Activated CD4-positive, alpha-beta T cell treated with anti-CD3 and anti-CD28 coated beads, Interleukin-2, Interleukin-6, amounts not matched to agents 100 ng/mL and 50 ng/mL, durations not matched to agents 16 hours and 8 hours (primary cell): ENCODE measurements at regions not wholly inside any gene's neighbourhood (a gene's known extent, or its start where the extent isn't known, plus 50 kb on each side); places are given as distances from the start of the nearest gene placed in this dataset.

Source experiments
- DNase-seq: peaks from one replicate; pipeline ENCODE4 v3.0.0-alpha.2; 2020

DNA sequence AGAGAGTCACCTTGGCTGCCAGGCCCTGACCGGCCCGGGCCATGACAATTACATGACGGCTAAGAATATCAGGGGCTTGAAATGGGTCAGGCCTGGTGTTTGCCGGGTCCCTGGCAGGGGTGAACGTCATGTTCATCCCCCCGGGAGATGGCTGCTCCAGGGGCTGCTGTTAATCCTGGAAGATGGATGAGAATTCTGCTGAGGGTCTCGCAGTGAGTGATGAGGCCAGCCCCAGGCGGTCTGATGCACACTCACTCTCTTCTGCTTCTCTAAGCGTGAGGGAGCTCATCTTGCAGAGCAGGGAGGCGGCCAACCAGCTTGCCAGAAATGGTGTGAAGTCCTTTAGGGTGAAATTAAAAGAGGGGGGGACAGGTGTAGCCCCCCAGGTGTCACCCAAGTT, 101.3 kb upstream of the ANO1 start:
- DNase-seq = no peak

DNA sequence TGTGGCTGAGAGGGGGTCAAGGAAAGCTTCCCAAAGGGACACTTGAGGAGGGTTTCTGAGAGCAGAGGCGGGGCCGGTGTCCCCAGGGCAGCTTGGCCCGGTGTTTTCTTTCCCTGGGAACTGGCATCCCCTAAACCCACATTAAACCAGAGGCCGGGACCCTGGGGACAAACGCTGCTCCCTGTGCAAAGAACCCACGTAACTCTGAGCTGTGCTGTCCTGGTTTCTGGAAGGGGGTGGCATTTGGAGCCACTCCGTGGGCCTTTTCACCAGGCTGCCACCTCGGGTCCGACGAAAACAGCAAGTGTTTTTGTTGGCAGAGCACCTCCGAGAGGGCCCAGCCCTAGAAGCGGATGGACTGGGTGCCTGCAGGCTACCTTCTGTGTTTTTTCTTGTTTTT, 100.2 kb upstream of the ANO1 start:
- DNase-seq = no peak

DNA sequence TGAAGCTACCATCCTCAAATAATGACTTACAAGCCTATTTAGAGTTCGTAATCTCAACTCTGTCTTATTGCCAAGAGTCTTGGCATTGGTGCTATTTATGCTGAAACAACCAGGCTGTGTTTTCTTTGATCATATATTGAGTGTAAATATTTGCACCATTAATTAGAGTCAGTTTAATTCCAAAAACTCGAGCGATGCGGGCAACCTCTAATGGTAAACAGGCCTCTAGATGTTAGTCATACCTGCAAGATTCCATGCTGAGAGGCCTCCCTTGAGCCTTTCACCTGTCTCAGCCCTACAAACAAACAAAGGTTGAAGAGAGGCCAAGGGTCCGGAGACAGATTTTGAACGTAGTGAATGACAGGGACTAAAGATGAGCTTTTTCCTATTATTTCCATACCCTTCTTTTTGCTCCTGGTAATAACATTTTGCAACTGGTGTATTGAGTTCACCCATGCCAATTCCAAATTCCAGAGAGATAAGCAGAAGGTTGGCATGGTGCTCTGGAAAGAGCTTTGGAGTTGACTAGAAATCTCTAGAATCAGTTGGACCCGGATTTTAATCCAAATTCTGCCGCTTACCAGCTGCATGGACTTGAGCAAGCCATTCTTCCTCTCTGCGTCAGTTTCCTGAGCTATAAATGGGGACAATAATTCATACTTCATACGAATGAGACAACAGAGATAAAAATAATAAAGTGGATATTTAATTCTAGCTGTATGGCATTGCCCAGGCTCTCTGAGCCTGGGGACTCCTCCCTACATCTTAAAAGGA, 99.1 kb upstream of the ANO1 start:
- no peak for DNase-seq

DNA sequence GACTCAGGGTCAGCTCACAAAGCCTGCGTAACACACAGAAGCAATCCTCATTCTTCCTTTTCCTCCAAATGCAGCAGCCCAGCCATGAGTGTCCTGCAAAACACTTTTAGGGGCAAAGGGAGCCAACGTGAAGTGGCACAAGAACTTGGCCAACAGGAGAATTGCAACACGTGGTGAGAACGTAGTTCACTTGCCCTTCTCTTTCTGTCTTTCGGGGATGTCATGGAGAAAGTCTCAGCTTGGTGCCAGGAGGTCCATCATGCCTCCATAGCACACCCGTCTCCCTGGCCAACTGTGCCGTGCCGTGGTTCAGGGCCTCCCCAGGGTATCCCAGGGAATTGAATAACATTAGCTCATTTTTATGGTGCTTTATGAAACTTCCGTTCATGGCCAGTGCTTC, 98.5 kb upstream of the ANO1 start:
- no peak for DNase-seq

DNA sequence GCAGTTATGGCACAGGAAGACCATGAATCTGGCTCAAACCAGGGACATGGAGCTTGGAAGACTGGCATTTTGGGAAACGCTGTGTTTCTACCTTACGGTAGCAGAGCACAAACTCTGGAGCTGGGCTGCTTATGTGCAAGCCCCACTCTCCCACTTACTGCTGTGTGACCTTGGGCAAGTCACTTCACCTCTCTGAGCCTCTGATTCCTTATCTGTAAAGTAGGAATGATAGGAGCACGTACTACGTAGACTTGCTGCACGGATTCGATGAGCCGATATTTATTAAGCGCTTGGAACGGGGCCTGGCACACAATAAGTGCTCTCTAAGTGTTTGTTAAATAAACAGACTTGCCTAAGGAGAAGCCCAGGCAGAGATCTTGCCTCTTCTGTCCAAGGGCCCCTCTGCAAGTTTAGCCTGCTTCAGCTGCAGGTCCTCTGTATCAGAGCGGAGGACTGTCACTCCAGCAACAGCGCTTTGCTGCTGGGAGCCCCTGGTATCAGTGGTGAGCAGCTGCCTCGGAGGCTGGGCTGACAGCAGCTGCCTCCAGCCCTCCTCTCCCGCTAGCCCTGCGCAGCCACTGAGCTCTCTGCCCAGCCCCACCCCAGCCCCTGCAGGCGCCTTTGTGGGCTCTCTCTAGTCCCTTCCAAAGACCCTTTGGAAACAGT, 96.9 kb upstream of the ANO1 start:
- no peak for DNase-seq

DNA sequence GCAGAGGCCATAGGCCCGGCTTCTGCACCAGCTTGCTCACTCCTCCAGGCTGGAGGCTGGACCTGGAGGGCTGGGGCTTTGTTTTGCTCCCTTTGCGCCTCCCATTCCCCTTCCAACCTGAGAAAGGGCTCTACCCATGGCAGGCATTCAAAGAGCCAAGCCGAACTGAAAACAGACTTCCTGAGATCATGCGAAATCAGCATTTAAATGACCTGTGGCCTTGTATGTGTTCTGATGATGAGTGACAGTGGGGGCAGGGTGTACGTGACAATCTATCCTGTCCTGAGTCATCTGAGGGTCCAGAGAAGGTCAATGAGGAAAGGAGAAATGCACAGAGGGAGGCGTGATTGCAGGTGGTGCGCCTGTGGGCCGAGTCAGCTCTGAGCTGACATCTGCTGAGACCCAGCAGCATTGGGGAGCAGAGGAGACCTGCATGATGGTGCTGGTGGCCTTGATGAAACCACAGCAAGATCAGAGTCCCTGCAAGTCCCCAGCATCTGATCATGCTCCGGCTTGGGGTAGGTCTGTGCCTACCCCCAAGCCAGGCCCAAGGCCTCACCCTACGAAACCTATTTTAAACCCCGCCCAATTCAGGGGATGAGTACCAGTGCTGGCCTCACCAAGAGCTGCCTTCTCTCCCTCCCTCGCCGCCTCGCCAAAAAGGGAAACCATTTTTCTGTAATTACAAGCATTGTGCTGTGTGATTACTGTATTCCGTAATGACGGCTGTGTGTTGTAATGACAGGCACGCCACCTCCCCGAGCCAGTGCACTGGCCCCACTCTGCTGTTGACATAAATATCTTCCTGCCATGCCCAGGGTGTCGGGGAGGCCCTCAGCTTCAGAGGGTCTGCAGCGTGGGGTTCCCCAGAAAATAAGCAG, 95.2 kb upstream of the ANO1 start:
- no peak for DNase-seq

DNA sequence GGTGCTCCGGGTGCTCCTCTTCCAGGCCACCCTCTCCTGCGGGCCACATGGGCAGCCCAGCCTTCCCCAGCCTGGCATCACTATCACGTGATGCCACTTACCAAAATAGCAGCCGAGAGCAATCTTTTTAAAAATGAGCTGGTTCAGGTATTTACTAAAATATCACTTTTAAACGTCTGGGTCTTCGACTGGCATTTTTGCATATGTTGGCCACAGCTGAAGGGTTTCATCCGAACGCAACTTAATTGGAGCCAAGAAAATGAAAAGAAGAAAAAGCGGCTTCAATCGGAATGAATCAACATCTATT, 94.6 kb upstream of the ANO1 start:
- no peak for DNase-seq

DNA sequence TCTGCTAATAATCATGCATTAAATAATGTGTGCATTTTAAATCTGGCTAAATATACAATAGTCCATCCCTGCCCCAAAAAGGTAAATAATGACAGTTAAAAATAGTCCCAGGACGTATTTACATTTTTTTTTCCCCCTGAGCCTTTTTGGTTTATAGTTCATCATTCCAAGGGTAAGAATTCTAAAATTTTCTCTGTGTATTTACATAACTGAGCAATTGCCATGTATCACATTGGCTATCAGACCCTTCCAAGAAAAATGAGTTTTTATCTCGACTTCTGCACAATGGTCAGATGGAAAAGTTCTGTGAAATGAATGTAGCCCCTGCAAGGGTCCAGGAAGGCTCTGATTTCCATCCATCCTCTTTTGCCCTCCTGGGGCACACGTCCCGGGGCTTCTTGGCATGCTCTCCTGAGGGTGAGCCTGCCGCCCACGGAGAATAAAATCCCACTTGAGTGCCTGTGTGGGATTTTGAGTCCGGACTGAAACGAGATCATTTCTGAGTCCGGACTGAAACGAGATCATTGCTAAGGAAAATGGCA, 94.1 kb upstream of the ANO1 start:
- no peak for DNase-seq

DNA sequence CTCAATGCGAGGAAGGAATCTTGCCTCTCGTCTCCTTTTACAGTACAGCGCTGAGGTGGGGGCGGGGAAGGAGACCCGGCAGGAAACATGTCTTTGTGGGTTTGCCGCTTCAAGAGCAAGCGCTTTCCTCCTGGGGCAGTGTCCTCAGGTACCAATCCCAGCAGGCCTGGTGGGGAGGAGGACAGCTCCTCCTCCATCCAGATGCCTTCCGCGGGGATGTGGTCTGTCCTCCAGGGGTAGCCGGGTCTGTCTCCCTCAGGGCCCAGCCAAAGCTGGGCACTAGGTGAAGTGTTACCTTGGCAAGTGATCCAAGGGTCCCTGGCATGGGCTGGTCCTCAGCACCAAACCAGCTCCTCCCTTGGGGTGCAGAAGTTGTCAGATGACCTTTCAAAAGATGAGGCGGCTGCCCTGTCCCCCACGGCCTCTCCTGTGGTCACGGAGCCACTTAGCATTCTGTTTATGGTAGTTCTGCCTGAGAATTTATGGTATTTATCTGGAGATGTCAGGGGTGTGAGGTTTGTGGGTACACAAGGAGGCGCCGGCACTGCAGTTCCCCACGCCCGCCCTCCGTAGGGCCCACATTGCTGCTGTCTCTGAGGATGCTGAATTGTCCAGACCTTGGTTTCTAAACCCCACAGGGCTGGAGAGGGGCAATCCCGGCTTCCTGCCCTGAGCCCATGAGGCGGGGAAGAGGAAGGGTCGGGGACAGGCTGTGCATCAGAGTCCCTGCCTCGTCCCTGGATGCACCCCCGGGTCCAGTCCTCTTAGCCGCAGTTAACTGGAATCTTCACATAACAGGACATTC, 93.5 kb upstream of the ANO1 start:
- no peak for DNase-seq

DNA sequence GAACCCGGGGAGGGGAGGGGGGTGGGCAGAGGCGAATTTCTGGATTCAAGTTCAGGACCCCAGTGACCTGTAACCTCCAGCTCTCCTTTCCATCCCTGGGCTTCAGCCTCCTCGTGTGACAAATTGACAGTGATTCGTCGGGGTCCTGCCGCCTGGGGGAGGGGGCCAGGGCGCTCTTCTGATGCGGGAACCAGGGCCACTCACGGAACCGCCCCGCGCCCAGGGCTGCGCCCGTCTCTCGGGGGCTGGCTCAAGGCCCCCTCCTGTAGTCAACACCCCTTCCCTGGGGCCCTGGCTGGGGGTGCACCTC, 92.8 kb upstream of the ANO1 start:
- no peak for DNase-seq

DNA sequence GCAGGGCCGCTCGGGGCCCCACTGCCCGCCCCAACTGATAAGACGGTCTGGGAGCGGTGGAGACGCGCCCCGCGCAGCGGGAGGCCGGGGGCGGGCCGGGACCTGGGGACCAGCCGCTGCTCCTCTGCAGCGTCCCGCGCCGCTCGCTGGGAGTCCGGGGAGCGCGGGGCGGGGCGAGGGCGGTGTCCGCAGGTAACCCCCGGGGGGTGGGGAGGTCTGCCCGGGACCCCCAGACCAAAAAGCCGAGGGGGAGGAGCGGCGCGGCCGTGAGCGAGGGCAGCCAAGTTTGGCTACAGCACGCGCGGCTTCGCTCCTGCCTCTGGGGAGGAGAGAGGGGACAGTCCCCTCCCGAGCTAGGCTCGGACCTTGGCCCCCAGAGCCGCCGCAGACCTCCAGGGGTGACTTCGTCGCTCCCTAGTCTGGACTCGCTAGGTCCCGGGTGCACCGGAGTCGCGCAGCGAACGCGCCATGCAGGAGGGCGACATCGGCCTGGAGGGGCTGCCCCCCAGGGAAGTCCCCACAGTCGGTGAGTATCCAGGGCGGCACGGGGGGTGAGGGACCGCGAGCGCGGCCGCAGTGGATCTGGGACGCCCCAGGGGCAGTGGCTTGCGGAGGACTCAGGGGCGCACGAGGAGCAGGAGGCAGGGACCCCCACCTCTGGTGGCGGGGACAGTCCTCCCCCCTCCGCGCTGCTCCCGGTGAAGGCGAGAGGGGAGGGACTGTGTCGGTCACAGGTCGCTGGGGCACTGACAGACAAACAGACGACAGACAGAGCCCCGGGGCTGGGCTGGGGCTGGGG, 92.3 kb upstream of the ANO1 start:
- DNase-seq = no peak

DNA sequence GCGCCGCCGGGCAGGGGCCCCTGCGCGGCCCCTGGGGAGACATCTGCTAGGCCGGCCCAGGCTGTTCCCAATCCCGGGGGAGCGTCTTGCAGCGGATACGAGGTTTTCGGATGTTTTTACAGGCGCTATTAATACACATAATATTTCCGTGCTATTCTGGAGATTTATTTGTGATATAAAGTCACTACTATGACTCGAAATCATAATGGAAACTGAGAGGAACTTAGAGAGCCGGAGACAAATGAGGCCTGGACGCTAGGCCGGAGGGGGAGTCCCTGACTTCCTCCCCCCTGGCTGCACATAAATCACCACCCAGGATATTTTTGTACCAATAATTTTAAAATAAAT, 91.7 kb upstream of the ANO1 start:
- no peak for DNase-seq

DNA sequence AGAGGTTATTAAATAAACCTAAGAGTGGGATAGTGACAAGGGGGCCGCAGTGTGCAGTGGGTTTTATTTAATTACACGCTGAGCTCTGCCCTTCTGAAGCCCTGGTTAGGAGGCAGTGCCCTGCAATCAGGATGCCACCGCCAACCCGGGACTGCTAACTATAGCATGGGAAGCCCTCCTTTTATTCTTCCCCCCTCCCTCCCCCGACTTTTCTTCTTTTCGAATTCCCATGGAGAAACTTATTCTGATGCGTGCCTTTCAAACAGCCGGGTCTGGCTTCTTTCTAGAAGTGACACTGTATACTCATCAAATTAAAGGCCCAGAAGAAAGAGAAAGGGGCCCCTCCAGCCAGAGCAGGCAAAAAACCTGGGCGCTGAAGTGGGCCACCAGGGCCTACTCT, 91.3 kb upstream of the ANO1 start:
- no peak for DNase-seq

DNA sequence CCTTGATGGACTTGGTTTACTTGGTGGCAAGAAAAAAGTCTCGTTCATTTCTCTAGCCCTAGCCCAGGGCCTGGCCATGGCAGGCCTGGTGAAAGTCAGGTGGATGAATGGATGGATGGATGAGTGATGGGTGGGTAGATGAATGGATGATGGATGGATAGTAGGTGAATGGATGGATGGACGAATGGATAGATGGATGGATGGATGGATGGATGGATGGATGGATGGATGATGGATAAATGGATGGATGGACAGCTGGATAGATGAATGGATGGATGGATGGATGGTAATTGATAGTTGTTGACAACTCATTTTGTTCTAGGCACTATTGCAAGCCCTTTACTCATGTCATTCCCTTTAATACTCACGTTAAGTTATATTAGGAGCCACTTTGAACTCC, 86.1 kb upstream of the ANO1 start:
- no peak for DNase-seq

DNA sequence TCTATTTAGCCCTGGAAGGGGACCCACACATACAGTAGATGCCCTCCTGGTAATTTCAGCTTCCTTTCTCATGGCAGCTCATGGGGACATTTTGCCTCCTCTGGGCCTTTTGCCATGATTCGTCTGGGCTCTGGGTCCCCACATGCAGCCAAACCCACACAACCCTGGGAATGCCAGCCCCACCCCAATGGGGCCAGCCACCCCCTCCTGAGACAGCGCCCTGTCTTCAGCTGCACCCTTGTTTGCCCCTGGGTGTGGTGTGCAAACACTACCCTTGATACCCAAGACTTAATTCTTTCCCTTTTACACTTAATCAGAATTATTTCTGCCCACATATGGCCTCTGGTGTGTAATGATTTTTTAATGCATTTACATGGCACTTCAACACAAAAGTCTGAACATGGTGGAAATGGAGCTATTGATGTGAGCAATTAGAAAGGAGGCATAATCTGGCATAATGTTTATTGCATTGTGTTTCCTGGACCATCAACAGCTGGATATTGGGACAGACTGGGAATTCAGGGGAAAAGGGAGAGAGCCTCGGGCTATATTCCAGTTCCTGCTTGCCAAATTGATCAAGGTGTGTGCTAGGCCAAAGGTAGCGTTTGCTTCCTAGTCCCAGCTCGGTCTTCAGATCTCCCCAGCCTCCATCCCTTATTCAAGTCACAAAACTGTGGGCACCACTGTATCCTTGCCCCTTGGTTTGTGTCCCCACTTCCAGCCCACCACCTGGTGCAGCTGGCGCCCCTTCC, 85.0 kb upstream of the ANO1 start:
- no peak for DNase-seq

DNA sequence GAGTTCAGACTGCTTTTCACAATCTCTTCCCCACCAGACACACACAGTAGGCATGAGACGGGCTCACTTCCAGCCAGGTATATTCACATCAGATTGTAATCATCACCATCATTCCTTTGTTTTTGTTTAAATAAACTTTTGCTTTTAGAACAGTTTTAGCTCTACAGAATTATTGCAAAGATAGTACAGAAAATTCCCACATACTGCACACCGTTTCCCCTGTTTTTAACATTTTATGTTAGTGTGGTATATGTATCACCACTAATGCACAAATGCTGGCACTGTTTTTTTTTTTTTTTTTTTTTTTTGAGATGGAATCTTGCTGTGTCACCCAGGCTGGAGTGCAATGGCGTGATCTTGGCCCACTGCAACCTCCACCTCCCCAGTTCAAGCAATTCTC, 83.3 kb upstream of the ANO1 start:
- DNase-seq = no peak

DNA sequence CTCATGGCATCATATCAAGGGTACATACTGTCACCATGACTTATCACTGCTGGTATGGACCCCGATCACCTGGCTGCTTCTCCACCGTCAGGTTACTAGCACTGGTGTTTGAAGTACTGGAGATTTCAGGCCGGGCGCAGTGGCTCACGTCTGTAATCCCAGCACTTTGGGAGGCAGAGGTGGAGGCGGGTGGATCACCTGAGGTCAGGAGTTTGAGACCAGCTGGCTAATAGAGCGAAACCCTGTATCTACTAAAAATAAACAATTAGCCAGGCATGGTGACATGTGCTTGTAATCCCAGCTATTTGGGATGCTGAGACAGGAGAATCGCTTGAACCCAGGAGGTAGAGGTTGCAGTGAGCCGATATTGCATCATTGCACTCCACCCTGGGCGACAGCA, 82.4 kb upstream of the ANO1 start:
- no peak for DNase-seq

DNA sequence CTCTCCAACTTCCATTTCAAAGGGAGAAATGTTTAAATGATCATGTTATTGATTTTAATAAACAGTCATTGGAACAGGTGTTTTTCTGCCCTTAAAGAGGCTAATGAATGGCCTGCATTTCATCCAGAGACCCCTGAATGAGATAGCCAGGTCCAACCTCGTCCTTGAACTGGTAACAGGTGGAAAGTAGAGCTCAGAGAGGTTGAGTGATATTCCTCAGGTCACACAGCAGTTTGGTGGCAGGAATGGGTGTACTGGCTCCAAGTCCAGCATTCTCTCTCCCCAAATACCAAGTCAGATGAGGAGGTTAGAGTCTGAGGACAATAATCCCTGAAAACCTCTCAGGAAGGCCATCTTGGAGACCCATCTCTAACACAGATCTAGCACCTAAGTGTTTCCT, 81.7 kb upstream of the ANO1 start:
- DNase-seq = no peak

DNA sequence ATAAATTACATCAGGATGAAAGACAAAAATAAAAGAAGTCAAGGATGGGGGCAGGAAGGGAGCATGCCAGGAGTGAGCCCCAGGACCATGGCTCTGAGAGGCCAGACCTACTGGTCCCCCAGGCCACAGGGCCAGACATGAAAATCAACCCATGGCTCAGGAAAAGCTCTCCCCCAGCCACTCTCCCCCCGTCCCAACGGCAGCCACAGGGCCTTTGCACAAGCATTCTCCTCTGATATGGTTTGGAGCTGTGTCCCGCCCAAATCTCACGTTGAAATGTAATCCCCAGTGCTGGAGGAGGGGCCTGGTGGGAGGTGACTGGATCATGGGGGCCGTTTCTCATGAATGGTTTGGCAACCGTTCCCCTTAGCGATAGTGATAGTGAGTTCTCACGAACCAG, 80.8 kb upstream of the ANO1 start:
- no peak for DNase-seq

DNA sequence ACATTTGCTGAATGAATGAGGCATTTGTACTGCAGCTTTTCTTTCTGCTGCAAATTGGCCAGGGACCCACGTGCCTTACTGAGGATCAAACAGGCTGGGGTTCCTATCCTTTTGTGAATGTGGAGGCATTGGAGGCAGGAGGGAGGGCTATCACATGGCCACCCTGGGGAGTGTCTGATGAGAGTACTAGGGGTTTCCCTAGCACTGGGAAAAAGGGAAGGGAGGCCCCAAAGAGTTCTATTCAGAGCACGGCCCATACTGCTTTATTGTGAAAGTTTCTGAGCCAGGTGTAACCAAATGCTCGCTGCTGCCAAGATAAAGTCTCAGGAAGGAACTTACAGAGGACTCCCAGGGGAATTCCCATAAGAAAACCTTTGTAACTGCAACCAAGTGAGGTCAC, 78.4 kb upstream of the ANO1 start:
- DNase-seq = no peak

DNA sequence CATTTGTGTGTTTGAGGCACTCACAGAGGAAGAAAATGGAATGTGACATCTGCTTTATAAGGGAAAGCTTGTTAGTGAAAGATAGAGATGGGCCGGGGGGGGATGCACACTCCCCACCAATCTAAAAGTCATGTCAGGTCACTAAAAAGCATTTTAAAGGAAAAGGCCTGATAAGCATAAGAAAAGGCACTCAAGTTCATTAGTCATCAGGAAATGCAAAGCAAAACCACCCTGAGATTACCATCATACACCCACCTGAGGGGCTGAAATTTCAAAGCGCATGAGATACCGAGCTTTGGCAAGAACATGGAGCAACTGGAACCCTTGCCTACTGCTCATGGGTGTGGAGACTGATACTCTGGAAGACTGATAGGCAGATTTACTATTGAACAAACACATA, 77.9 kb upstream of the ANO1 start:
- DNase-seq = no peak

DNA sequence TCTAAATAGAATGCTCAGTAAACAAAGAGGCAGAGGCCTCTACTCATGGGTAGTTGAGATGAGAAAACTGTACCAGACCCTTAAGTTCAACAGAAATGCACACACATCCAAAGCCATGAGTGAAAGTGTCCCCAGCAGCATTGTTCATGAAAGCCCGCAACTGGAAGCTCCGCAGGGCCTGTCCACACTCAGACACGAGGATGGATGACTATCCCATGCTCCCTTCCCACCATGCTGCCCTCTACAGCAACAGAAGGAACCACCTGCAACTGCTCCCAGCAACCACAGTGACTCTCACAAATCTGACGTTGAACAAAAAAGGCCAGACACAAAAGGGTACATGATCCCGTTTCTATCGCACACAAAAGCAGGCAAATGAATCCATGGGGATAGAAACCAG, 76.9 kb upstream of the ANO1 start:
- no peak for DNase-seq
